GM23248 (cell line): ENCODE measurements at regions not wholly inside any gene's neighbourhood (a gene's known extent, or its start where the extent isn't known, plus 50 kb on each side); places are given as distances from the start of the nearest gene placed in this dataset.

Source experiments
- EZH2 ChIP-seq: fragments of 200-600 bp; sonication (generic); IDR thresholded peaks from 2 replicates; pipeline ENCODE4 v1.6.1; 2018; ENCODE audit warnings: antibody characterized with exemption, mild to moderate bottlenecking; ENCODE audit not compliant: insufficient read depth, poor library complexity, severe bottlenecking
- EZH2phosphoT487 ChIP-seq: fragments of 200-600 bp; sonication (generic); IDR thresholded peaks from 2 replicates; pipeline ENCODE4 v1.6.1; 2018; ENCODE audit warnings: antibody characterized with exemption, moderate library complexity, mild to moderate bottlenecking, low read depth; ENCODE audit not compliant: insufficient read depth

GRCh38 chr11:131065435-131066413 is 149.4 kb upstream of the SNX19 start:
- TF ChIP-seq EZH2 (no peak), EZH2phosphoT487 (no peak)
